ENCODE measurements at regions not wholly inside any gene's neighbourhood (a gene's known extent, or its start where the extent isn't known, plus 50 kb on each side); places are given as distances from the start of the nearest gene placed in this dataset.
"Not testable (repeated sequence)": the region's sequence is repeated elsewhere in the genome, so short reads cannot be mapped to it uniquely, and the experiment has no call there.

DNA sequence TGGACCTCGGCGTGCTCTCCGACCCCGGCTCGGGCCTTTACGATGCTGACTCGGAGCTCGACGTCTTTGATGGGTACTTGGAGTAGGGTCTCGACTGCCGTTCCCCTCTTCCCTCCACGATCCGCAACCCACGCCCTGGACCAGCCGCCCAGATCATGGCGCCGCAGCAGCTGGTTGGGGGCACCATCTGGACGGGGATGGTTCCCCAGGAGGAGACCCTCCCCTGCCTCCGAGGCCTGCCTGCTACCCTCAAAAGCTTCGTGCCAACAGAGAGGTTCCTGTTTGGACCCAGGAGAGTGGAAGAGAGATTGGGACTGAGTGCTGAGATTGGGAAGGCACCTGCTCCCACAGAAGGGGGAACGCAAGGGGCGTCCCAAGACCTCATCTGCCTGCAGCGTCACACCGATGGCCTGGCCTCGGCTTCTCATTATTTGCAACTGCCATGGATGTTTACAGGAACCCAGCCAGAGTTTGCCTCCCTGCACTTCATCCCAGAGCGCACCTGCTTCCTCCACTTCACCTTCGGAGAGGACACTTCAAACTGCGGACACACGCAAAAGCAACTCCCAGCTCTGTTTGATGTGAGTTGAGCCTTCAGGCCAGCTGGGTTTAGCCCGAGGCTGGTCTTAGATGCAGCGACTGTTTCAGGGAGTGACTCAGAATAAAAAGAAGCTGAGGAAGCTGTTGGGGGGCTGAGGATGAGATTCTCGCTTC is 58.9 kb downstream of the GOLGA6L7 start:
- DNase-seq = not testable (repeated sequence)

DNA sequence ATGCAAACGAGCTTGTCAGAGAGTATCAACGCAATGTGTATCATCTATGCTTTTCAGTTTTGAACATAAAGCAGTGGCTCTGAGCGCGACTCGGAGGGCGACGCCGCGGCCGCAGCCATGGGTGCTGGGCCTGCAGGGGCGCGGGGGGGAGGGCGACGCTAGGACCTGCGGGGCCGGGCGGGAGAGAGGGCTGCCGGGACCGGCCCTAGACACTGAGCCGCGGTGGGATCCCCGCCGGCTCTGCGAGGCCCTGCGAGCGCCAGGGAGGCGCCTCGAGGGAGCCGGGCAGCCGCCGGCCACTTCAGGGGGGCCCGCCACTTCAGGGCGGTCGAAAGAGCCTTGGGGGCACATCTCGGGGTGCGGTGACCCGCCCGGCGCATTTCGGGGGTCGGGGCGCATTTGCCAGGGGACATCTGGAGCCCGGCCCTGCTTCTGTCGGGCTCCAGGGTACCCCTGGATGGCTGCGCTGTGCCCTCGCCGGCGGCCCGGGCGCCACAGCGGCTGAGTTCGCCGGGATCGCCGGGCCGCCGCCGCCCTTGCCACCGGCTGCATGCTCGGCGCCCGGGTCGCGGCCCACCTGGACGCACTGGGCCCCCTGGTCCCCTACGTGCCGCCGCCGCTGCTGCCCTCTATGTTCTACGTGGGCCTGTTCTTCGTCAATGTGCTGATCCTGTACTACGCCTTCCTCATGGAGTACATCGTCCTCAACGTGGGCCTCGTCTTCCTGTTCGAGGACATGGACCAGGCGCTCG is 59.6 kb downstream of the GOLGA6L7 start:
- DNase-seq = not testable (repeated sequence)

GRCh38 chr15:28788176-28788575 is 60.3 kb downstream of the GOLGA6L7 start:
- DNase-seq = not testable (repeated sequence)

- peak in 1 of 2 donors; percentile 21 for DNase-seq
Measured at GRCh38 chr15:28786521-28786920, 61.9 kb downstream of the GOLGA6L7 start.

- not testable (repeated sequence) for DNase-seq
Measured at GRCh38 chr15:28784347-28785163, 63.9 kb downstream of the GOLGA6L7 start.

- no peak for DNase-seq
Measured at GRCh38 chr15:28783873-28784272, 64.6 kb downstream of the GOLGA6L7 start.

GRCh38 chr15:28783466-28783865 is 65.0 kb downstream of the GOLGA6L7 start:
- no peak for DNase-seq

- DNase-seq = not testable (repeated sequence)
Measured at GRCh38 chr15:28778397-28778796, 66.2 kb upstream of the GOLGA8M start.

DNA sequence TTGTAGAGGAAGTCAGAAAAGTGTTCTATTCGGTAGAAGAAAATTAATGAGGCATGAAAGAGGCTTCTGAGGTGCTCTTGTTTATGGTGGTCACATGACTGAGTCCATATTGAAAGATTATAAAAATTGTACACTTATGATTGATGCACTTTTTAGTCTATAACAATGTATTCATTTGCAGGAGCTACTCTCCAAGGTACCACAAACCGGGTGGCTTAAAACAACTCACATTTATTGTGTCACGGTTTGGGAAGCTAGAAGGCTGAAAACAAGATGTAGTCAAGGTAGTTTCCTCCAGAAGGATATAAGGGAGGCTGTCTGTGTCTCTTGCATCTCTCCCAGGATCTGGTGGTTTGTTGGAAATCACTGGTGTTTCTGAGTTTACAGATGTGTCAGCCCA is 60.6 kb upstream of the GOLGA8M start:
- DNase-seq = not testable (repeated sequence)
